GM18909 (cell line): ENCODE measurements at regions not wholly inside any gene's neighbourhood (a gene's known extent, or its start where the extent isn't known, plus 50 kb on each side); places are given as distances from the start of the nearest gene placed in this dataset.
"Not testable (repeated sequence)": the region's sequence is repeated elsewhere in the genome, so short reads cannot be mapped to it uniquely, and the experiment has no call there.

Experiments
- ATAC-seq: cut with Tn5 transposase; IDR thresholded peaks from one replicate; pipeline ENCODE4 v1.9.1; 2021; ENCODE audit warnings: mild to moderate bottlenecking; ENCODE audit not compliant: unreplicated experiment, poor library complexity

- no peak for ATAC-seq
These were observed 347.2 kb downstream of the C12orf75 start for GRCh38 chr12:105677672-105678071.

- ATAC-seq = no peak
These were observed 349.5 kb downstream of the C12orf75 start for GRCh38 chr12:105679982-105680381.

- ATAC-seq = no peak
These were observed 350.9 kb downstream of the C12orf75 start for GRCh38 chr12:105681341-105681740.

- not testable (repeated sequence) for ATAC-seq
These were observed 352.3 kb downstream of the C12orf75 start for GRCh38 chr12:105682821-105683220.

- ATAC-seq = not testable (repeated sequence)
These were observed 353.3 kb downstream of the C12orf75 start for GRCh38 chr12:105683836-105684235.

- no peak for ATAC-seq
These were observed 367.6 kb downstream of the C12orf75 start for GRCh38 chr12:105698075-105698474.

GRCh38 chr12:105699209-105699608, 368.7 kb downstream of the C12orf75 start:
- ATAC-seq = no peak

GRCh38 chr12:105704787-105705186, 374.3 kb downstream of the C12orf75 start:
- ATAC-seq = no peak

GRCh38 chr12:105705235-105705634, 374.7 kb downstream of the C12orf75 start:
- ATAC-seq = no peak

- no peak for ATAC-seq
These were observed 375.3 kb downstream of the C12orf75 start for GRCh38 chr12:105705765-105706164.

- ATAC-seq = no peak
These were observed 376.0 kb downstream of the C12orf75 start for GRCh38 chr12:105706321-105706972.

GRCh38 chr12:105706973-105707334, 376.5 kb downstream of the C12orf75 start:
- no peak for ATAC-seq

- ATAC-seq = no peak
These were observed 383.3 kb downstream of the C12orf75 start for GRCh38 chr12:105713606-105714305.

- ATAC-seq = no peak
These were observed 386.1 kb downstream of the C12orf75 start for GRCh38 chr12:105716621-105717020.

- peak; percentile 65 for ATAC-seq
These were observed 390.7 kb downstream of the C12orf75 start for GRCh38 chr12:105721051-105721825.

GRCh38 chr12:105721891-105722290, 391.4 kb downstream of the C12orf75 start:
- ATAC-seq = no peak

GRCh38 chr12:105723066-105723465, 392.6 kb downstream of the C12orf75 start:
- ATAC-seq = no peak

GRCh38 chr12:105723494-105723893, 393.0 kb downstream of the C12orf75 start:
- no peak for ATAC-seq

GRCh38 chr12:105724641-105725040, 394.1 kb downstream of the C12orf75 start:
- no peak for ATAC-seq

GRCh38 chr12:105725054-105725453, 394.6 kb downstream of the C12orf75 start:
- no peak for ATAC-seq

GRCh38 chr12:105729181-105729771, 398.8 kb downstream of the C12orf75 start:
- no peak for ATAC-seq
